NCI-H146 (cell line): ENCODE measurements at regions not wholly inside any gene's neighbourhood (a gene's known extent, or its start where the extent isn't known, plus 50 kb on each side); places are given as distances from the start of the nearest gene placed in this dataset.

Source experiments
- DNase-seq: peaks from one replicate; lab custom pipeline; 2025; lab: John Stamatoyannopoulos, UW

- DNase-seq, result no peak
Measured at GRCh38 chr12:127888943-127889719, 377.8 kb upstream of the TMEM132C start.

GRCh38 chr12:127893895-127894609 lies 372.9 kb upstream of the TMEM132C start:
- DNase-seq, result no peak

GRCh38 chr12:127896661-127897060 lies 370.3 kb upstream of the TMEM132C start:
- no peak for DNase-seq

DNA sequence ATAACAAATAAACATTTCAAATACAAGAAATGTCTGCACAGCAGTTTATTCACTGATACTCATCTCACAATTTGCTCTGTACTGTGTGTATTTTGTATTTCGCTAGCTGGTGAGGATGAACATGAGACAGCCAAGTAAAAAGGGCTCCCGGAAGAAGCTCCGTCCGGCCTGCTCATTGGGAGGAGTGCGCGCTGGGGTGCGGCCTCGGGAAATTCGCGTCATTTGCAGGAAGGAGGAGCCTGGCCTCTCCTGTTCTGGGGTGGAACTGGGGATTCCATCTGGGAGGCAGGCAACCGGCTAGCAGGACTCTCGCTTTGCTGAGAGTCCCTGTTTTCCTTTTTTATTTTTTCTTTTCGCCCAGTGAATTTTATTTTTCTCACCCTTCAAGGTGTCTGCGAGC lies 368.4 kb upstream of the TMEM132C start:
- DNase-seq, result no peak

DNA sequence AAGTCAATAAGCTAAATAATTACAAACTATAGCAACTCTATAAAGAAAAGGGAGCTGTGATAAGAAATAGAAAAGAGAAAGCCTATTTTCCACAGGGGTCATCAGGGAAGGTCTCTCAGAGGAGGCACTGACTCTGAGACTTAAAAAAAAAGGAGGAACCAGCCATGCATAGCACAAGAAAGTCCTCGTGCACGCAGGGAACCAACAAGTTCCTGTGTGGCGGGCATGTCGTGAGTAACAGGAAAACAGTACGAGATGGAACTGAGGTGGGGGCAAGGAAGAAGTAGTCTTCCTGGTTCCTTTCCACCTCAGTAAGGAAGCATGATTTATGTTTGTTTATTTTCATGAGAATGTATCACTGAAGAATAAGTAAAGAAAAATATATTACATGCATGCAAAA lies 367.0 kb upstream of the TMEM132C start:
- DNase-seq, result no peak

DNA sequence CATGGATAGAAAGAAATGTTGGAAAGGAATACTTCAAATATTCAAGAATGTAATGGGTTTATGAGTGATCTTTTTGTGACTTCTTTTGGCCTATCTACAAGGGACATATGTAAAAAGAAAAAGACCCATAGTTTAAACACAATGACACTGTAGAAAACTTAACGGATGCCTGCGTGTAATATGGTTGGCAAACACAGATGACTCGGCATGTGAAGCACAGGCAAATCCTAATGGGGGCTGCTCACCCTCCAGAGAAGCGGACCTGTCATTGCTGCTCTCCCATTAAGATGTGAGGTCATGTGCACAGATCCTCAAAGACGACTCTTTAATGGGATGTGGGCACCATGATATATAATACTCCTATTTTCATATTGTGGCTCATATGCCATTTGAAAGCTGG lies 366.6 kb upstream of the TMEM132C start:
- DNase-seq, result no peak

- no peak for DNase-seq
Measured at GRCh38 chr12:127903146-127903545, 363.8 kb upstream of the TMEM132C start.

GRCh38 chr12:127909041-127909440 lies 357.9 kb upstream of the TMEM132C start:
- DNase-seq, result no peak

- DNase-seq, result no peak
Measured at GRCh38 chr12:127911291-127911690, 355.7 kb upstream of the TMEM132C start.

DNA sequence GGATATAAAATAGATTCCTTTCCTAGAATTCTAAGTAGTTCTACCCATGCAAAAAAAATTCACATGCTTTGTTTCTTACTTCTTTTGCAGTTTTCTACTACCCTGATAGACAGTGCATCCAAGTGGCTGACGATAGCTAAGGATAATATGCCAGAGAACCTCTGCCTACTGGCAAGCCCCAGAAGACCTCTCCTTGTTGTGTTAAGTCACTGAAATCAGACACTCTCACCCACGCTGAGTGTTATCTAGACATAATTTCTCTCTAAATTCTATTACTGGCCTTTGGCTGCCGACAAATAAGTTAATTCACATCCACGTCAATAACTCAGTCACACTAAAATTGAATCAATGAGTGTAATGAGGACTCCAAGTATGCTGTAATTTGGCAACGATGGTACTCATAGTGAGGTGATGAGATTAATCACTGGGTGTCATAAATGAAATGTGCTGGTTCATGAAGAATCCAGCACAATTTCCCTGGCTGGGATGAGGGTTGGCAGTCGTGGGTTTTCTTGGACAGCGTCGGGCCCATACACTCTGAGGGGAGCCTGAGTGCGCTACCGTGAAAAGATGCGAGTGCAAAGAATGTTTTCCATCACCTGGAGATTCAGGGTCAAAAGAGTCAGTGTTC lies 354.8 kb upstream of the TMEM132C start:
- no peak for DNase-seq

DNA sequence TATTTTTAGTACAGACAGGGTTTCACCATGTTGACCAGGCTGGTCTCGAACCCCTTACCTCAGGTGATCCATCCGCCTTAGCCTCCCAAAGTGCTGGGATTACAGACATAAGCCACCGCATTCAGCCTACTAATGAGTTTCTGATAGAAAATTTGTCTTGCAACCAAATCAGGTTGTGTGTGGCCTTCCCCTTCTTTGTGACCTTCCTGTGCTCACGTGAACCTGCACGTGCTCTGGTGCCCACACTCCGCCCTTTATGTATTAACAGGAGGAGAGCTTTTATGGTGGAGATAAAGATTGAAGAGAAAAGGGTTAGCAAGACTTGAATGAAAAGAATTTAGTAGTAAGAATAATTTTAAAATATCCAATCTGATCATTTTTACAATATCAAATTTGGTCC lies 343.5 kb upstream of the TMEM132C start:
- no peak for DNase-seq

- peak; percentile 0 for DNase-seq
Measured at GRCh38 chr12:127925971-127926370, 341.0 kb upstream of the TMEM132C start.

DNA sequence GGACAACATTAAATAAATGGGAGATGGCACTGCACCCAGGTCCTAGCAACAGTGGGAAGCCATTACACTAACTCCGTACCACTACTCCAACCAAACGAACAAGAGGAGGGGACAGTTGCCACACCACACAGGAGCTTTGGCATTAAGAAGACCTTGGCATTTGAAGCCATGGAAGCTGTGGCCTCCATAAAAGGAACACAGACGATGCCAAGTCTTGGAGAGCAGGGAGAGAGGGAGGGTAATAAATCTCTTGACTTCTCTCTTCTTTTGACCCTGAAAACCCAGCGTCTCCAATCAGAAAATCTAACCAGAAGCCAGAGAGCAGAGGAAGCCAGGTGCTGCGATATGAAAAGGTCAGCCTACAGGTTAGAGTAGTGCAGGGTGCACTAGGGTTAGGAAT lies 338.8 kb upstream of the TMEM132C start:
- DNase-seq, result no peak

DNA sequence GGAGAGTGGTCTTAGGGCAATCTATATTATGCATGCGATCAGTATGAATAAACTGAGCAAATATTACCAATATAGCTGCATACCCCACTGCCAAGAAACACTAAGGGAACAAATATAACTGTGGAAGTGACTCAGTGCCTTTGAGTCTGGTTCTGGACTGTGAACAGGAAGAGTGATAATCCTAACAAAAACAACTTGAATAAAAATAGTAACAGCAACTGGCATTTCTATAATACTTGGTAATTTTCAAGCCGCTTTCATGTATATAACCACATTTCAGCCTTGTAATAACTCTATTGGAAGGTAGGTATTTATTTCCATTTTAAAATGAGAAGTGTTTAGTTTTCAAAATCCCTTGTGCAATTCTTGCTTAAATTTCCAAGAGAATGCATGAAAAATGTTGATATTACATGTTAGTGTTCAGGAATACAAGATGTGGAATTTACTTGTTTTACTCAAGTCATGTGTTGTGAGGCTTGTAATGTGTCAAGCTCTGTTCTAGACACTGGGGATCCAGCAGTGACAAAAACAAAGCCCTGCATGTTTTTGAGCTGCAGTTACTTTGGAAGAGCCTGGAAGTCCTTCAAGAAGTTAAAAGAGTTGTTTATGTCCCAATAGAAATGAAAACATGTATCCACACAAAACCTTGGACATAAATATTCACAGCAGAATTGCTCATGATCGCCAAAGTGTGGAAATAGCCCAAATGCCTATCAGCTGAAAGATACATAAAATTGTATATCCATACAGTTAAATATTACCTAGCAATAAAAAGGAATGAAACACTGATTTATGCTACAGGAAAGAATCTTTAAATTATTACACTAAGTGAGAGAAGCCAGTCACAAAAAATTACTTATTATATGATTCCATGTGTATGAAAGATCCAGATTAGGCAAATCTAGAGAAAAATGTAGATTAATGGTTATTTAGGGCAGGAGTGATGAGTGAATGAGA lies 338.1 kb upstream of the TMEM132C start:
- no peak for DNase-seq

DNA sequence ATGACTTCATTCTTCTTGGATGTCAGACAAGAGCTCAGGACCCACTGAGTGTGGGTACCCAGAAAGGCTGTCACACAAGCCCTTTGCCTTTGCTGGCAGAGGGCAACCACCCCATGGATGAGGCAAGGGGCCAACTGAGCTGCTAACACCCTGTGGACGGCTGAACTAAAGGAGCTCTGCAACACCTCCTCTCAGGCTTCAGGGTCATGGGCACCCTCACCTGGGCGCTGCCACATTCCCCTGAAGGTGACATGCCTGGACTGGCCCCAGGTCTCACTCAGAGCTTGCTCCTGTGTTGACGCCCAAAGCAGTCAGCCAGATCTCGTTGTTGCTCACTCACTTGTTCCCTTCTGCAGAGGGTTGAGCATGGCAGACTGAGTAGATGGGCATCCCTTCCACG lies 336.8 kb upstream of the TMEM132C start:
- no peak for DNase-seq

- DNase-seq, result no peak
Measured at GRCh38 chr12:127934409-127934808, 332.6 kb upstream of the TMEM132C start.

GRCh38 chr12:127936463-127936862 lies 330.5 kb upstream of the TMEM132C start:
- DNase-seq, result no peak

- DNase-seq, result no peak
Measured at GRCh38 chr12:127941332-127941731, 325.6 kb upstream of the TMEM132C start.

DNA sequence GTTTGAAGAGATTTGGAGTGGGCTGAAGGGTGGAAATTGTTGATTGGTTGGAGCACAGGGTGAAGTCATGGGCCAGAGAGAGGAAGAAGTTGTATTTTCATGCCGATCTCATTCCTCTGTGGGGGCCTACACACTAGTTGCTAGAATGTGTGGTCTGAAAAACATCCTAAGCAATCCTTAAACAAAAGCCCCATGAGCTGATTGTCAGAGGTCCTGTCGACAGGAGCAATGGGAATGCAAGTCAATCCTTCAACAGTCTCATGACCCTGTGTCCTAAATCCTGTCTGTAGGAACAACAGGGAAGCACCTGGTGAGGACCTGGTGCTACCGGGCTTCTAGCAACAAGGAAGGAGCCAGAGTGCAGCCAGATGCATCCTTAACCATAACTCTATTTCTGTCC lies 324.0 kb upstream of the TMEM132C start:
- no peak for DNase-seq

DNA sequence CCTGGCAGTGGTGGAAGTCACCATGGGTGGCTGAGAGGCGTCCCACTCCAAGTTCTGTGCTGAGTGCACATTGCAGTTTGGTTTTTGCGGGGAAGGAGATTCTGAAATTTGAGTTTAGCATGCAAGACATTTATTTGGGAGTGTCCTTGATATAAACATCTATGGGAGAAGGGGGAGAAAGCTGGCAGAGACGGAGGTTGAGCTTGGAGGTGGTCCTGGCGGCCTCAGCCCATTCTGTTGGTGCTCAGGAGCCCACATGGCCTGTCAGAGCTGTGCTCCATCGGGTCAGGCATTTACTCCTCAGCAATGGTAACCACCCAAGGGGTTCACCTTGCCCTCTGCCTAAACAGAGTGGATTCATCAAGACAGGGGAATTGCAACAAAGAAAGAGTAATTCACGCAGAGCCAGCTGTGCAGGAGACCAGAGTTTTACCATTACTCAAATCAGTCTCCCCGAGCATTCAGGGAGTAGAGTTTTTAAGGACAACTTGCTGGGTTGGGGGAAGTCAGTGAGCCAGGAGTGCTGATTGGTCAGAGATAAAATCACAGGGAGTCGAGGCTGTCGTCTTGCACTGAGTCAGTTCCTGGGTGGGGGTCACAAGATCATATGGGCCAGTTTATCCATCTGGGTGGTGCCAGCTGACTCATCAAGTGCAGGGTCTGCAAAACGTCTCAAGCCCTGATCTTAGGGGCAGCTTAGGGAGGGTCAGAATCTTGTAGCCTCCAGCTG lies 323.3 kb upstream of the TMEM132C start:
- DNase-seq, result no peak

DNA sequence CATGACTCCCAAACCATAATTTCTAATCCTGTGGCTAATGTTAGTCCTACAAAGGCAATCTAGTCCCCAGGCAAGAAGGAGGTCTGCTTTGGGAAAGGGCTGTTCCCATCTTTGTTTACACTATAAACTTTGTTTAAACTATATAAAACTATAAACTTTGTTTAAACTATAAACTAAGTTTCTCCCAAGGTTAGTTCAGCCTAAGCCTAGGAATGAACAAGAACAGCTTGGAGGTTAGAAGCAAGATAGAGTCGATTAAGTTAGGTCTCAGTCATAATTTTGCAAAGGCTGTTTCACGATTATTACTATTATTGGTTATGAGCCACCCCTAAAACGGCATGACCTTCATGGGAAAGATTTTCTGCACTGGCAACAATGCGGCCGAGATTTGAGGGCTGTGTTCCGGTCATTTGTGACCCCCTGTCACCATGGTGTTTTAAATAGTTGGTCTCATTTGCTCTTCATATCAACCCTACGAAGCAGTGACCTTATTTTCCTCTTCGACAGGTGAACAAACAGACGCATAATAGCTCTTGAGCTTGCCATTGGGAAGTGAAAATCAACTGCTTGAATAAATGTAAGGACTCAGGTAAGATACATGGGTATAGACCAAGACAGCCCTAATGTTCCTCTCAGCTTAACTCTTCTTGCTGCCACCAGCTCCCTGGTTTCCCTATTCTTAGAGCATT lies 322.6 kb upstream of the TMEM132C start:
- no peak for DNase-seq
